ENCODE measurements at regions not wholly inside any gene's neighbourhood (a gene's known extent, or its start where the extent isn't known, plus 50 kb on each side); places are given as distances from the start of the nearest gene placed in this dataset.

DNA sequence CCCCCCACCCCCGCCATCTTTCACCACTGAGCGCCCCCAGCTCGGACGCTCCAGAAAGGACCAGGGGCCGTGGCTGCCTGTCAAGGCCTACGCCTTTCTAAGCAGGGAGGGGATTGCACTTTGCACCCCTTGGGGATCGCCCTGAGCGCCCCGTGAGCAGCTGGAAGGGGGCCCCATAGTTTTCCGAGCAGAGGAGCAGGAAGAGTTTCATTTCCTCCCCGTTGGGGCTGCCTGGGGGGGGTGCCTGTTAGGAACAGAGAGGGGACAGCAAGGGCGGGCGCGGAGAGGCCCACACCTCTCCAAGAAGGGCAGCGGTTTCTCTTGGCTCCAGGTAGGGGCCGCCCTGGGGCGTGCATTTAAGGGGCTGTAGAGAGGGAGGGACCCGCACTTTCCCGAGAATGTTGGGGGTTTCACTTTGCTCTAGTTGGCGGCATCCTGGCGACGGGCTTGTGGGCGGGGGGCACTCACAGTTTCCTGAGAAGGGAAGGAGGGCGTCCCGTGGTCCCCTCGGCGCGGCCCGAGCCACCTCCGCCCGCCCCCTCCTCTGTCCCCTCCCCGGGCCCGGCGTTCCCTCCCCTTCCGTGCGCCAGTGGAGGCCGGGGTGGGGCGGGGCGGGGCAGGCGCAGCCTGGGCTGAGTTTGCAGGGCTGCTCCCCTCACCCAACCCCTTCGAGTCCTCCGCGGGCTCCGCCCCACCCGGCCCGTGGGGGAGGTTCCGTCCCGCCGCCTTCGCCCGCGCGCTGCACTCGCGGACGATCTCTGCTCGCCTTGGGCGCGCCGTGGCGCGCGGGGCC lies 82.3 kb upstream of the CD99 start:
- TF ChIP-seq EZH2 (IDR thresholded peaks at IDR 0.05; ENCODE audit: borderline replicate concordance, low read depth, low read length, severe bottlenecking) (no peak), CTCF (IDR thresholded peaks at IDR 0.05; ENCODE audit: borderline replicate concordance, extremely low read depth, low read length, poor library complexity, severe bottlenecking) (no peak)
